ENCODE measurements at regions not wholly inside any gene's neighbourhood (a gene's known extent, or its start where the extent isn't known, plus 50 kb on each side); places are given as distances from the start of the nearest gene placed in this dataset.

DNA sequence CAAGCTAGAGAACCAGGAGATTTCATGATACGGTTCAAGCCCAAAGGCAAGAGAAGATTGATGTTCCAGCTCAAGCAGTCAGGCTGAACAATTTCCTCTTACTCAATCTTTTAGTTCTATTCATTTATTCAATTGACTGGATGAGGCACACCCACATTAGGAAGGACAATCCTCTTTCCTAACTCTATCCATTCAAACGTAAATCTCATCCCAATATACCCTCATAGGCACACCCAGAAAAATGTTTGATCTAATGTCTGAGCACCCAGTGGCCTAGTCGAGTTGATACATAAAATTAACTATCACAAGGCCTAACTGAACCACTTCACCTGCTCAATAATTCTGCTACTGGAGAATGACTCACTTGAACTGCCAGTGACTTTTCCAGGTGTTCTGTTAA, 180.7 kb downstream of the RAD51AP2 start:
- TF ChIP-seq, protein P1, sequence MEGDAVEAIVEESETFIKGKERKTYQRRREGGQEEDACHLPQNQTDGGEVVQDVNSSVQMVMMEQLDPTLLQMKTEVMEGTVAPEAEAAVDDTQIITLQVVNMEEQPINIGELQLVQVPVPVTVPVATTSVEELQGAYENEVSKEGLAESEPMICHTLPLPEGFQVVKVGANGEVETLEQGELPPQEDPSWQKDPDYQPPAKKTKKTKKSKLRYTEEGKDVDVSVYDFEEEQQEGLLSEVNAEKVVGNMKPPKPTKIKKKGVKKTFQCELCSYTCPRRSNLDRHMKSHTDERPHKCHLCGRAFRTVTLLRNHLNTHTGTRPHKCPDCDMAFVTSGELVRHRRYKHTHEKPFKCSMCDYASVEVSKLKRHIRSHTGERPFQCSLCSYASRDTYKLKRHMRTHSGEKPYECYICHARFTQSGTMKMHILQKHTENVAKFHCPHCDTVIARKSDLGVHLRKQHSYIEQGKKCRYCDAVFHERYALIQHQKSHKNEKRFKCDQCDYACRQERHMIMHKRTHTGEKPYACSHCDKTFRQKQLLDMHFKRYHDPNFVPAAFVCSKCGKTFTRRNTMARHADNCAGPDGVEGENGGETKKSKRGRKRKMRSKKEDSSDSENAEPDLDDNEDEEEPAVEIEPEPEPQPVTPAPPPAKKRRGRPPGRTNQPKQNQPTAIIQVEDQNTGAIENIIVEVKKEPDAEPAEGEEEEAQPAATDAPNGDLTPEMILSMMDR (conservative IDR thresholded peaks at IDR 0.05; ENCODE audit: control insufficient read depth, insufficient read depth, low read depth, low read length) = no peak
- no peak overlapping the region for H3K4me3 ChIP-seq (ENCODE audit: control insufficient read depth, low read depth, low read length)
- DNase-seq (ENCODE audit: low read depth) = no peak

DNA sequence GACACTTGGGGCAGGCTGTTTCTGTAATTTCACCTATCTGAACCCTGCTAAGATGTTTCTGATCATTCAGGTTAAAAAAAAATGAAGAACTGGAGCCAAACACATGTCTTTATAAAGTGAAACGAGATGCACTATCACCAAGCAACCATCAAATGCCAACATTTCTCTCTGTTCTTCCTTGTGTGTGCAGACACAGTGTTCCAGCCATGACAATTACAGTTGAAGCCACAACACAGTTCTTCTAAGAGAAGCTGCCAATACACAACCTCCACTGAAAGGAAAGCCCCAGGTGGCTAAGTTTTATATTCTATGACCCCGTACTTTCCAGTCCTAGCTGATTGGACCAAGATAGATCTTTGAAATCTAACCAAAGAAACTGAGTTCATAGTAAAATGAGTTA, 181.8 kb downstream of the RAD51AP2 start:
- no peak overlapping the region for H3K4me3 ChIP-seq (ENCODE audit: control insufficient read depth, low read depth, low read length)
- TF ChIP-seq, protein P1 (conservative IDR thresholded peaks at IDR 0.05; ENCODE audit: control insufficient read depth, insufficient read depth, low read depth, low read length) = no peak
- DNase-seq (ENCODE audit: low read depth) = no peak

DNA sequence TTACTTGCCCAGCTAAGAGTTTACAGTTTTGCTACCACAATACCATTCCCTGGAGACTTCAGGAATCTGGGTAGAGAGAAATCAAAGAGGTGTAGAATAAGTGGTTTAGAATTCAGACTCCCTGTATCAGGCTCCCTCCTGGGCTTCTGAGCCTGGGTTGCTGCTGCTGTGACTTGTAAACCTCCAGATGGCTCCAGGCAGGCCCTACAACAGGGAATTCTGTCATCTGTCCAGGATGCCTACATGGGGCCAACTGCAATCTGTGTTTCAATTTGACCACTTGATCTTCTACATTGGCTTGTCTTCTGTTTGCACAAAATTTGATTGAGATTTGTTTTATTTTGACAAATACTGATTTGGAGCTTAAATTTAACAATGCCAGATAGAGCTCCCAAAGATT, 183.9 kb downstream of the RAD51AP2 start:
- no peak for DNase-seq (ENCODE audit: low read depth)
- TF ChIP-seq, protein P1 (conservative IDR thresholded peaks at IDR 0.05; ENCODE audit: control insufficient read depth, insufficient read depth, low read depth, low read length) = no peak
- no peak overlapping the region for H3K4me3 ChIP-seq (ENCODE audit: control insufficient read depth, low read depth, low read length)

DNA sequence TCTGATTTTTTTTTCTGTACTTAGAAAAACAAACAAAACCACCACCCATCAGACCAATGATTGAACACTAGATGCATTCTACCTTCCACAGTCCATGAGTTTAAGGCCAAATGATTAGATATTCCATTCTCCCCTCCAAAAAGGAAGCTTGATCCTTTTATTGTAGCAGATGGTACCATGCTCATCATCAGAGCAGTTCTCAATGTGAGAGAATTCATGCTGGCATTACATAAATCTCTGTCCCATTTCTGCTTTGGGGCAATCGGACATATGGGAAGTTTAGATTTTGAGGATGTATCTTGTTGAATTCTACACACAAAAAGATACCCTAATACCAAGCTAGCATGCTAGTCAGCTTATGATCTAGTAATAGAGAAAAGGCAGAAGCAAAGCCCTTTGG, 186.6 kb downstream of the RAD51AP2 start:
- H3K4me3 ChIP-seq (ENCODE audit: control insufficient read depth, low read depth, low read length) = no peak overlapping the region
- TF ChIP-seq, protein P1 (conservative IDR thresholded peaks at IDR 0.05; ENCODE audit: control insufficient read depth, insufficient read depth, low read depth, low read length) = no peak

DNA sequence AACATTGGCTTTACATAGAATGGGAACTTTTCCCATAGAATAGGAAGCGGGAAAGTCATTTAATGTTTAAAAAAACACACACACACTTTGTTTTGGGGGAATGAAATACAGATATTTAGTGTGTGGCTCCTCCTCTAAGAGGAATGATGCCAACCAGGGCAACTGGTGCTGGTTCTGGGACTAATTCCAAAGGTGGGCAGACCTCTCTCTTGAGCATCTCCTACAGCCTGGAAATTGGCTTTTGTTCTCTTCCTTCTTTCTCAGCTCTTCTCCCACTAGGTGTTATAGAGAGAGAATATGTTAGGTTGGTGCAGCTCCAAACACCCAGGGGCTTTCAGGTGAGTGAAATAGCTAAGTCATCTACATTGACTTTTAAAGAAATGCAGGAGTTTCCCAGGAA, 190.1 kb downstream of the RAD51AP2 start:
- TF ChIP-seq, protein P1 (conservative IDR thresholded peaks at IDR 0.05; ENCODE audit: control insufficient read depth, insufficient read depth, low read depth, low read length) = no peak
- no peak overlapping the region for H3K4me3 ChIP-seq (ENCODE audit: control insufficient read depth, low read depth, low read length)
- DNase-seq (ENCODE audit: low read depth) = no peak

More for the DNA sequence above, 186.6 kb downstream of the RAD51AP2 start:
- no peak for DNase-seq (ENCODE audit: low read depth)

DNA sequence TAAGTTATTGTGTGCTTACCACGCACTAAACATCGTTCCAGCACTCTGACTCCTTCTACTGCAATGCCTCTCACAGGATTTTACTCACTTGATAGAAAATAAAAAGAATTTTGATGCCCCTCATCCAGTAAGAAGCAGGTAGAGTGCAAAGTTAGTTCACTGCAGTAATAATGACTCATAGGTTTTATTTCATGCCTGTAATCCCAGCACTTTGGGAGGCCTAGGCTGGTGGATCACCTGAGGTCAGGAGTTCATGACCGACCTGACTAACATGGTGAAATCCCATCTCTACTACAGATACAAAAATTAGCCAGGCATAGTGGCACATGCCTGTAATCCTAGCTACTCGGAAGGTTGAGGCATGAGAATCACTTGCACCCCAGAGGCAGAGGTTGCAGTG, 190.6 kb downstream of the RAD51AP2 start:
- no peak for DNase-seq (ENCODE audit: low read depth)
- TF ChIP-seq, protein P1 (conservative IDR thresholded peaks at IDR 0.05; ENCODE audit: control insufficient read depth, insufficient read depth, low read depth, low read length) = no peak
- H3K4me3 ChIP-seq (ENCODE audit: control insufficient read depth, low read depth, low read length) = no peak overlapping the region

DNA sequence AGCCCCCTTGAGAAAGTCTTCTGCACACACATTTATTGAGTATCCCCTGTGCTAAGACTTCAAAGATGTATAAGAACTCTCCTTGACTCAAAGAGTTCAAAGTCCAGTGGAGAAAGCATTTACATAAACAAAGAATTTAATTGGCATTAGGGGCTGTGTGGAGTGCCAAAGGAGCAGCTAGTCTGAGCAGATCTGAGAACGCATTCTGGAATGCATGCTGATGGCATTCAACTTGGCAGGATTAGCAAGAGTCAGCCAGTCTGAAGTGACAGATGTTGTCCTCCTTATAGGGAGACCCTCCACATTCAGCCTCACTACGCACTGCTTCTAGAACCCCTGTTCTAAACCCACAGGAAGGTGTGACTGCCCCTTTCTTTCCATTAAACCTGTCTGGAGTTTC, 191.5 kb downstream of the RAD51AP2 start:
- TF ChIP-seq, protein P1 (conservative IDR thresholded peaks at IDR 0.05; ENCODE audit: control insufficient read depth, insufficient read depth, low read depth, low read length) = no peak
- DNase-seq (ENCODE audit: low read depth) = no peak
- H3K4me3 ChIP-seq (ENCODE audit: control insufficient read depth, low read depth, low read length) = no peak overlapping the region
